Upper lobe of left lung (tissue), 4 donors: ENCODE measurements at regions not wholly inside any gene's neighbourhood (a gene's known extent, or its start where the extent isn't known, plus 50 kb on each side); places are given as distances from the start of the nearest gene placed in this dataset.

Experiments used
- EP300 ChIP-seq, 4 donors: sonication (generic); formaldehyde crosslinking; IDR thresholded peaks; one replicate each; pipeline ENCODE4 v1.5.1; 2017; ENCODE audit warnings: antibody characterized with exemption in 4 of 4, control low read depth in 2 of 4
- POLR2A ChIP-seq, 4 donors: fragments of 450-650 bp; IDR thresholded peaks; one replicate each; pipeline ENCODE4 v1.5.1; 2016 to 2017; ENCODE audit warnings: antibody characterized with exemption in 4 of 4, mild to moderate bottlenecking in 2 of 4
- POLR2AphosphoS5 ChIP-seq, 2 donors: sonication (generic); formaldehyde crosslinking; IDR thresholded peaks; one replicate each; pipeline ENCODE4 v1.5.1; 2017; ENCODE audit warnings: antibody characterized with exemption in 2 of 2
- TF ChIP-seq, protein P1 (sequence below), 6 experiments: fragments of 450-650 bp in 4 of 6; fragments of 200-600 bp in 2 of 6; sonication (generic) in 2 of 6; IDR thresholded peaks; one replicate each; pipeline ENCODE4 v1.5.1; 2016 to 2019; ENCODE audit warnings: antibody characterized with exemption in 6 of 6

DNA sequence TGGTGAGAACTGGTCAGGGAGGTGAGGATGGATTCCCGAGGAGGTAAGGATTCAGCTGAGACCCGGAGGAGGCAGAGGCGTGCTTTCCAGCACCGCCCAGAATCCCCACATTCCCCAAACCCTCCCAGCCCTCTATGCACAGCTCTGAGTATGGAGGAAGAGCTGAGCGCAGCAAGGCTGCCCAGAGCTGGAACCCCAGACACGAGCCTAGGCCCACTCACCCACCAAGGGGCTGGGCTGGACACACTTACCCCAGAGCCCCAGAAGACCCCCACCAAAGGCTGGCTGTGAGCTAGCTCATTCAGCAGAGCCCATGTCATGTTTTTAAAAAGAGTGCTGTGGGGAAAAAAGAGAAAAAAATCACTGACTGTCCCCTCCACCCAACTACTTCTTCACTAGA is 271.5 kb downstream of the XXYLT1 start:
- TF ChIP-seq POLR2A (IDR thresholded peaks at IDR 0.05) (no peak), POLR2AphosphoS5 (IDR thresholded peaks at IDR 0.05) (no peak), EP300 (IDR thresholded peaks at IDR 0.05) (no peak)
- TF ChIP-seq, protein P1, sequence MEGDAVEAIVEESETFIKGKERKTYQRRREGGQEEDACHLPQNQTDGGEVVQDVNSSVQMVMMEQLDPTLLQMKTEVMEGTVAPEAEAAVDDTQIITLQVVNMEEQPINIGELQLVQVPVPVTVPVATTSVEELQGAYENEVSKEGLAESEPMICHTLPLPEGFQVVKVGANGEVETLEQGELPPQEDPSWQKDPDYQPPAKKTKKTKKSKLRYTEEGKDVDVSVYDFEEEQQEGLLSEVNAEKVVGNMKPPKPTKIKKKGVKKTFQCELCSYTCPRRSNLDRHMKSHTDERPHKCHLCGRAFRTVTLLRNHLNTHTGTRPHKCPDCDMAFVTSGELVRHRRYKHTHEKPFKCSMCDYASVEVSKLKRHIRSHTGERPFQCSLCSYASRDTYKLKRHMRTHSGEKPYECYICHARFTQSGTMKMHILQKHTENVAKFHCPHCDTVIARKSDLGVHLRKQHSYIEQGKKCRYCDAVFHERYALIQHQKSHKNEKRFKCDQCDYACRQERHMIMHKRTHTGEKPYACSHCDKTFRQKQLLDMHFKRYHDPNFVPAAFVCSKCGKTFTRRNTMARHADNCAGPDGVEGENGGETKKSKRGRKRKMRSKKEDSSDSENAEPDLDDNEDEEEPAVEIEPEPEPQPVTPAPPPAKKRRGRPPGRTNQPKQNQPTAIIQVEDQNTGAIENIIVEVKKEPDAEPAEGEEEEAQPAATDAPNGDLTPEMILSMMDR (IDR thresholded peaks at IDR 0.05): no peak
